ENCODE measurements at regions not wholly inside any gene's neighbourhood (a gene's known extent, or its start where the extent isn't known, plus 50 kb on each side); places are given as distances from the start of the nearest gene placed in this dataset.
"Not testable (repeated sequence)": the region's sequence is repeated elsewhere in the genome, so short reads cannot be mapped to it uniquely, and the experiment has no call there.

- DNase-seq (ENCODE audit: low read depth in 2 of 2): no peak
Observed at GRCh38 chr12:127773520-127773919, 493.4 kb upstream of the TMEM132C start.

GRCh38 chr12:127774828-127775227 lies 492.1 kb upstream of the TMEM132C start:
- no peak for DNase-seq (ENCODE audit: low read depth in 2 of 2)

GRCh38 chr12:127779301-127780045 lies 487.5 kb upstream of the TMEM132C start:
- DNase-seq (ENCODE audit: low read depth in 2 of 2): no peak

GRCh38 chr12:127780881-127781280 lies 486.1 kb upstream of the TMEM132C start:
- DNase-seq (ENCODE audit: low read depth in 2 of 2): no peak

GRCh38 chr12:127781336-127781735 lies 485.6 kb upstream of the TMEM132C start:
- no peak for DNase-seq (ENCODE audit: low read depth in 2 of 2)

GRCh38 chr12:127785540-127785939 lies 481.4 kb upstream of the TMEM132C start:
- no peak for DNase-seq (ENCODE audit: low read depth in 2 of 2)

- DNase-seq (ENCODE audit: low read depth in 2 of 2): no peak
Observed at GRCh38 chr12:127785986-127786590, 480.9 kb upstream of the TMEM132C start.

GRCh38 chr12:127787544-127787943 lies 479.4 kb upstream of the TMEM132C start:
- DNase-seq (ENCODE audit: low read depth in 2 of 2): no peak

- no peak for DNase-seq (ENCODE audit: low read depth in 2 of 2)
Observed at GRCh38 chr12:127790376-127790775, 476.6 kb upstream of the TMEM132C start.

GRCh38 chr12:127791217-127791616 lies 475.8 kb upstream of the TMEM132C start:
- no peak for DNase-seq (ENCODE audit: low read depth in 2 of 2)

GRCh38 chr12:127797918-127798317 lies 469.1 kb upstream of the TMEM132C start:
- no peak for DNase-seq (ENCODE audit: low read depth in 2 of 2)

GRCh38 chr12:127802271-127802670 lies 464.7 kb upstream of the TMEM132C start:
- DNase-seq (ENCODE audit: low read depth in 2 of 2): no peak

GRCh38 chr12:127803545-127803944 lies 463.4 kb upstream of the TMEM132C start:
- DNase-seq (ENCODE audit: low read depth in 2 of 2): no peak

- DNase-seq (ENCODE audit: low read depth in 2 of 2): peak in 1 of 2 donors; percentile 7
Observed at GRCh38 chr12:127809275-127809674, 457.7 kb upstream of the TMEM132C start.

GRCh38 chr12:127810041-127810440 lies 456.9 kb upstream of the TMEM132C start:
- DNase-seq (ENCODE audit: low read depth in 2 of 2): peak in 1 of 2 donors; percentile 3

GRCh38 chr12:127810459-127810858 lies 456.5 kb upstream of the TMEM132C start:
- not testable (repeated sequence) for DNase-seq (ENCODE audit: low read depth in 2 of 2)

- DNase-seq (ENCODE audit: low read depth in 2 of 2): no peak
Observed at GRCh38 chr12:127811988-127812387, 455.0 kb upstream of the TMEM132C start.

- DNase-seq (ENCODE audit: low read depth in 2 of 2): no peak
Observed at GRCh38 chr12:127813147-127813546, 453.8 kb upstream of the TMEM132C start.

GRCh38 chr12:127819056-127819455 lies 447.9 kb upstream of the TMEM132C start:
- no peak for DNase-seq (ENCODE audit: low read depth in 2 of 2)

GRCh38 chr12:127820271-127820670 lies 446.7 kb upstream of the TMEM132C start:
- DNase-seq (ENCODE audit: low read depth in 2 of 2): no peak

GRCh38 chr12:127820846-127821245 lies 446.1 kb upstream of the TMEM132C start:
- no peak for DNase-seq (ENCODE audit: low read depth in 2 of 2)

- DNase-seq (ENCODE audit: low read depth in 2 of 2): no peak
Observed at GRCh38 chr12:127822809-127823411, 444.1 kb upstream of the TMEM132C start.

- no peak for DNase-seq (ENCODE audit: low read depth in 2 of 2)
Observed at GRCh38 chr12:127823801-127824200, 443.2 kb upstream of the TMEM132C start.

Data from lung microvascular endothelial cell (primary cell).